ENCODE measurements at regions not wholly inside any gene's neighbourhood (a gene's known extent, or its start where the extent isn't known, plus 50 kb on each side); places are given as distances from the start of the nearest gene placed in this dataset.
"Not testable (repeated sequence)": the region's sequence is repeated elsewhere in the genome, so short reads cannot be mapped to it uniquely, and the experiment has no call there.

DNA sequence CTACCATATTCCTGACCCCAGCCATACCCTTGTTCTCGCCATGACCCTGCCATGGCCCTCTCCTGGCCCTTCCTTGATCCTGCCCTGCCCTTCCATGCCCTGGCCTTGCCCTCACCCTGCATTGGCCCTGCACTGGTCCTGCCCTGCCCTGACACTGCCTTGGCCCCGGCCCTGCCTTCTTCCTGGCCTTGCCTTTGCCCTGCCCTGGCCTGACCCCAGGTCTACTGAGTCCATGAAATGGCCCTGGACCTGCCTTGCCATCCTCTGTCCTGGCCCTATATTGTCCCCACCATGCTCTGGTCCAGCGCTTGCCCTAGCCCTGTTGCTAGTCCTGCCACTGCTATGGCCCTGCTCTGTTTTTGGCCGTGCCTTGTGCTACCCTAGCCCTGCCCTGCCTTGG is 536.1 kb downstream of the FOXD4L6 start:
- not testable (repeated sequence) for H3K4me3 ChIP-seq (ENCODE audit: low read length); H3K27ac Mint-ChIP-seq; H3K9me3 Mint-ChIP-seq; H3K27me3 ChIP-seq (ENCODE audit: control insufficient read depth, insufficient read depth, low read length, poor library complexity, severe bottlenecking); H3K27ac ChIP-seq (ENCODE audit: low read depth, low read length); H3K9me3 ChIP-seq (ENCODE audit: control insufficient read depth, low read length); H3K4me1 Mint-ChIP-seq; H3K36me3 ChIP-seq (ENCODE audit: control insufficient read depth, insufficient read depth, low read length); H3K9ac ChIP-seq (ENCODE audit: extremely low read depth, low read length, poor library complexity, severe bottlenecking); H3K4me1 ChIP-seq (ENCODE audit: control insufficient read depth, insufficient read depth, low read length); H3K36me3 Mint-ChIP-seq (ENCODE audit: low read depth); H3K4me3 Mint-ChIP-seq
- peak; percentile 0 for DNase-seq
- 87 to 100% methylated on average over 1 to 3 of the region's 4 CpGs for WGBS, 2 experiments (ENCODE audit: insufficient coverage in 1 of 2, insufficient read length in 1 of 2)
- peaks cover 10% of the 10 kb centered on the region for H3K27me3 Mint-ChIP-seq (ENCODE audit: insufficient read depth)

DNA sequence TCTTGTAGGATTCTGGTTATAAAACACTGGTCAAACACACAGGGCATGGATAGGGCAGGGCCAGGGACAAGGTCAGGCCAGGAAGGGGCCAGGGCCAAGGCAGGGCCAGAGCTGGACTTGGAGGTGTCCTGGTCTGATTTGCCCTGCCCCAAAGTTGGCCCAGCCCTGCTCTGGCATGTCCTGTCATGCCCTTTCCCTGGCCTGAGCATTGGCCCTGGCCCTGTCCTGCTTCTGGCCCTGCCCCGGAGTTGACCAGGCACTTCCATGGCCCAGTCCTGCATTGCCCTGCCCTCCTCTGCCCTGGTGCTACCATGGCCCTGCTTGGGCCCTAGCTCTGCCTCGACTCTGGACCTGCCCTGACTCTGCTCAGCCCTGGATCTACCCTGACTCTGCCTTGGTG is 536.6 kb downstream of the FOXD4L6 start:
- not testable (repeated sequence) for H3K4me3 Mint-ChIP-seq; H3K4me1 Mint-ChIP-seq; H3K9ac ChIP-seq (ENCODE audit: extremely low read depth, low read length, poor library complexity, severe bottlenecking); H3K9me3 ChIP-seq (ENCODE audit: control insufficient read depth, low read length); H3K27me3 ChIP-seq (ENCODE audit: control insufficient read depth, insufficient read depth, low read length, poor library complexity, severe bottlenecking); H3K27ac ChIP-seq (ENCODE audit: low read depth, low read length); H3K27me3 Mint-ChIP-seq (ENCODE audit: insufficient read depth); H3K4me1 ChIP-seq (ENCODE audit: control insufficient read depth, insufficient read depth, low read length); H3K27ac Mint-ChIP-seq; H3K36me3 Mint-ChIP-seq (ENCODE audit: low read depth); H3K9me3 Mint-ChIP-seq; H3K36me3 ChIP-seq (ENCODE audit: control insufficient read depth, insufficient read depth, low read length); H3K4me3 ChIP-seq (ENCODE audit: low read length)
- peak; percentile 7 for DNase-seq
- 95% methylated on average over 1 of the region's 2 CpGs; no CpG with 5 or more reads in 1 of the 2 experiments for WGBS, 2 experiments (ENCODE audit: insufficient coverage in 1 of 2, insufficient read length in 1 of 2)

DNA sequence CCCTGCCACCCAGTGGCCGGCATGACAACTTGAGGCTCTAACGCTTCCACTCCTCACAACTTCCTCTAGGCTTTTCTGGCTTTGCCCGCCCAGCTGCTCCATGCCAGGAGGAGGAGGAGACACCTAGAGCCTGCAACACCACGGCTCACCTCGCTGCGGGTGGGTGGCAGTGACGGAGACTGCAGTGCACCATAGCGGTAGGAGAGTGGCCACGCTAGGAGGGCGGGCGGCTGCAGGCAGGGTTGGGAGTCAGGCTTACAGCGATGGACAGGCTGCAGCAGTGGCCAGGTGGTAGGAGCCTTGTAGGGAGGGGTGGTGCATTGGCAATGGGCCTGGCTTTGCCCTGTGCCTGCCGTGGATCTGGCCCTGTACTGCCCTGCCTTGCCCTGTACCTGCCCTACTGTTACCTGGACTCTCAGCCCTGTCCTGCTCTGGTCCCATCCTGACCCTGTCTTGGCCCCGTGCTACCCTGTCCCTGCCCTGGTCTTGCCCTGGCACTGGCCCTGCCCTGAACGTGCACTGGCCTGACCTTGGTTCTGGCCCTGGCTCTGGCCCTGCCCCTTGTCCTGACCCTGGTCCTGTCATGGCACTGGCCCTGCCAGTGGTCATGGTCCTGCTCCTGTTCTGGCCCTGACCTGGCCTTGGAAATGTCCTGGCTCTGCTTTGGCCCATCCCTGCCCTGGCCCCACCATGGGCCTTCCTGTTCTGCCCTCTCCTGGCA is 540.8 kb downstream of the FOXD4L6 start:
- H3K36me3 ChIP-seq (ENCODE audit: control insufficient read depth, insufficient read depth, low read length); H3K4me3 ChIP-seq (ENCODE audit: low read length); H3K27me3 Mint-ChIP-seq (ENCODE audit: insufficient read depth); H3K27me3 ChIP-seq (ENCODE audit: control insufficient read depth, insufficient read depth, low read length, poor library complexity, severe bottlenecking); H3K36me3 Mint-ChIP-seq (ENCODE audit: low read depth); H3K27ac Mint-ChIP-seq; H3K9me3 Mint-ChIP-seq; H3K4me1 Mint-ChIP-seq; H3K4me1 ChIP-seq (ENCODE audit: control insufficient read depth, insufficient read depth, low read length); H3K4me3 Mint-ChIP-seq; H3K9ac ChIP-seq (ENCODE audit: extremely low read depth, low read length, poor library complexity, severe bottlenecking); H3K9me3 ChIP-seq (ENCODE audit: control insufficient read depth, low read length); H3K27ac ChIP-seq (ENCODE audit: low read depth, low read length): not testable (repeated sequence)
- peak; percentile 0 for DNase-seq
- WGBS, 2 experiments (ENCODE audit: insufficient coverage in 1 of 2, insufficient read length in 1 of 2) = 91 to 100% methylated on average over 3 to 10 of the region's 15 CpGs
- TF ChIP-seq, protein P1, sequence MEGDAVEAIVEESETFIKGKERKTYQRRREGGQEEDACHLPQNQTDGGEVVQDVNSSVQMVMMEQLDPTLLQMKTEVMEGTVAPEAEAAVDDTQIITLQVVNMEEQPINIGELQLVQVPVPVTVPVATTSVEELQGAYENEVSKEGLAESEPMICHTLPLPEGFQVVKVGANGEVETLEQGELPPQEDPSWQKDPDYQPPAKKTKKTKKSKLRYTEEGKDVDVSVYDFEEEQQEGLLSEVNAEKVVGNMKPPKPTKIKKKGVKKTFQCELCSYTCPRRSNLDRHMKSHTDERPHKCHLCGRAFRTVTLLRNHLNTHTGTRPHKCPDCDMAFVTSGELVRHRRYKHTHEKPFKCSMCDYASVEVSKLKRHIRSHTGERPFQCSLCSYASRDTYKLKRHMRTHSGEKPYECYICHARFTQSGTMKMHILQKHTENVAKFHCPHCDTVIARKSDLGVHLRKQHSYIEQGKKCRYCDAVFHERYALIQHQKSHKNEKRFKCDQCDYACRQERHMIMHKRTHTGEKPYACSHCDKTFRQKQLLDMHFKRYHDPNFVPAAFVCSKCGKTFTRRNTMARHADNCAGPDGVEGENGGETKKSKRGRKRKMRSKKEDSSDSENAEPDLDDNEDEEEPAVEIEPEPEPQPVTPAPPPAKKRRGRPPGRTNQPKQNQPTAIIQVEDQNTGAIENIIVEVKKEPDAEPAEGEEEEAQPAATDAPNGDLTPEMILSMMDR (conservative IDR thresholded peaks at IDR 0.05) = peak; percentile 37

DNA sequence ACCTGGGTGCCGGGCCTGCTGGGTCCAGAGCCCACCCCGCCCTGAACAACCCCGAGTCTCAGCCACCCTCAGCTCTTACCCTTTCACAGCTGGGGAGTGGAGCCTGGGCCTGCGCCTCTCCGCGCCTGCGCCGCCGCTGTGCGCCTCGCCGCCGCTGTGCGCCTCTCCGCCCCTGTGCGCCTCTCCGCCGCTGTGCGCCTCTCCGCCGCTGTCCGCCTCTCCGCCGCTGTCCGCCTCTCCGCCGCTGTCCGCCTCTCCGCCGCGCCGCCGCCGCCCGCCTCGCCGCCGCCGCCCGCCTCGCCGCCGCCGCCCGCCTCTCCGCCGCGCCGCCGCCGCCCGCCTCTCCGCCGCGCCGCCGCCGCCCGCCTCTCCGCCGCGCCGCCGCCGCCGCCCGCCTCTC is 544.4 kb downstream of the FOXD4L6 start:
- not testable (repeated sequence) for DNase-seq

DNA sequence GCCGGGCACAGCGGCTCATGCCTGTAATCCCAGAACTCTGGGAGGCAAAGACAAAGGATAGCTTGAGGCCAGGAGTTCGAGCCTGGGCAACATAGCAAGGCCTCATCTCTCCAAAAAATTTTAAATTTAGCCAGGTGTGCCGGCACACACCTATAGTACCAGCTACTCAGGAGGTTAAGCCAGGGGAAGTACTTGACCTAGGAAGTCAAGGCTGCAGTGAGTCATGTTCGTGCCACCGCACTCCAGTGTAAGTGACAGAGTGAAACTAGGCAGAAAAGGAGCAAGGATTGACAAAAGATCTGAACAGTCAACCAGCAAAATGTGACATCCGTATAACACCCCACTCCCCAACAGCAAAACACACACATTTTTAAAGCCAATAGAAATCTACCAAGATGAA is 545.3 kb downstream of the FOXD4L6 start:
- not testable (repeated sequence) for H3K27ac Mint-ChIP-seq; H3K4me1 ChIP-seq (ENCODE audit: control insufficient read depth, insufficient read depth, low read length); H3K9me3 ChIP-seq (ENCODE audit: control insufficient read depth, low read length); H3K27ac ChIP-seq (ENCODE audit: low read depth, low read length); H3K36me3 Mint-ChIP-seq (ENCODE audit: low read depth); H3K27me3 Mint-ChIP-seq (ENCODE audit: insufficient read depth); DNase-seq; H3K4me3 Mint-ChIP-seq; H3K9me3 Mint-ChIP-seq; H3K9ac ChIP-seq (ENCODE audit: extremely low read depth, low read length, poor library complexity, severe bottlenecking); H3K4me1 Mint-ChIP-seq; H3K27me3 ChIP-seq (ENCODE audit: control insufficient read depth, insufficient read depth, low read length, poor library complexity, severe bottlenecking); H3K36me3 ChIP-seq (ENCODE audit: control insufficient read depth, insufficient read depth, low read length); H3K4me3 ChIP-seq (ENCODE audit: low read length)
- no CpG with 5 or more reads among the region's 7 CpGs for WGBS, 2 experiments (ENCODE audit: insufficient coverage in 1 of 2, insufficient read length in 1 of 2)

More for the DNA sequence above, 544.4 kb downstream of the FOXD4L6 start:
- H3K9me3 ChIP-seq (ENCODE audit: control insufficient read depth, low read length); H3K4me3 ChIP-seq (ENCODE audit: low read length); H3K36me3 ChIP-seq (ENCODE audit: control insufficient read depth, insufficient read depth, low read length); H3K27me3 ChIP-seq (ENCODE audit: control insufficient read depth, insufficient read depth, low read length, poor library complexity, severe bottlenecking); H3K27me3 Mint-ChIP-seq (ENCODE audit: insufficient read depth); H3K27ac Mint-ChIP-seq; H3K4me1 ChIP-seq (ENCODE audit: control insufficient read depth, insufficient read depth, low read length); H3K36me3 Mint-ChIP-seq (ENCODE audit: low read depth); H3K9me3 Mint-ChIP-seq; H3K9ac ChIP-seq (ENCODE audit: extremely low read depth, low read length, poor library complexity, severe bottlenecking); H3K27ac ChIP-seq (ENCODE audit: low read depth, low read length); H3K4me1 Mint-ChIP-seq: not testable (repeated sequence)
- peak overlapping the region; percentile 56 for H3K4me3 Mint-ChIP-seq
- 0% methylated on average over 16 of the region's 67 CpGs; no CpG with 5 or more reads in 1 of the 2 experiments for WGBS, 2 experiments (ENCODE audit: insufficient coverage in 1 of 2, insufficient read length in 1 of 2)

DNA sequence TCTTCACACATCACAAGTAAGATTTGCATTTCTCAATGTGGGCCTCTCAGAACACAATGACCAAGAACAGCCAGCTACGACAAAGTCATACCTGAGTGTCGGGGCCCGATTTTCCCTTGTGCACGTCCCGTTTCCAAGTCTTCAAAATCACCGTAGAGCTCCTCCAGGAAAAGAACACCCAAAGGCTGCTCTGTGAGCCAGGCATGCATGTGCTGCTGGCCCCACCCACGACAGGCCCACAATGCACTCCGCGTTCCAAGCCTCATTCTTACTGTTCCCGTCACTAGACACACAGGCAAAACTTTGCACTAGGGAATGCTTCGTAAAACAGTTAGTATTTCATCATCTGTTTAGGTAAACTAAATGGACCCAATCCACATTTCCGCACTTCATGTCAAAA is 549.6 kb downstream of the FOXD4L6 start:
- H3K9ac ChIP-seq (ENCODE audit: extremely low read depth, low read length, poor library complexity, severe bottlenecking); H3K9me3 ChIP-seq (ENCODE audit: control insufficient read depth, low read length); H3K4me3 ChIP-seq (ENCODE audit: low read length); H3K27ac Mint-ChIP-seq; H3K36me3 Mint-ChIP-seq (ENCODE audit: low read depth); H3K4me1 ChIP-seq (ENCODE audit: control insufficient read depth, insufficient read depth, low read length); H3K27ac ChIP-seq (ENCODE audit: low read depth, low read length); H3K4me3 Mint-ChIP-seq; H3K4me1 Mint-ChIP-seq; H3K27me3 Mint-ChIP-seq (ENCODE audit: insufficient read depth); H3K36me3 ChIP-seq (ENCODE audit: control insufficient read depth, insufficient read depth, low read length); H3K9me3 Mint-ChIP-seq; H3K27me3 ChIP-seq (ENCODE audit: control insufficient read depth, insufficient read depth, low read length, poor library complexity, severe bottlenecking): not testable (repeated sequence)
- WGBS, 2 experiments (ENCODE audit: insufficient coverage in 1 of 2, insufficient read length in 1 of 2) = 82 to 87% methylated on average over 5 to 11 of the region's 12 CpGs
- peak; percentile 1 for DNase-seq

Data from endodermal cell (in vitro differentiated cells).